ENCODE measurements at regions not wholly inside any gene's neighbourhood (a gene's known extent, or its start where the extent isn't known, plus 50 kb on each side); places are given as distances from the start of the nearest gene placed in this dataset.

DNA sequence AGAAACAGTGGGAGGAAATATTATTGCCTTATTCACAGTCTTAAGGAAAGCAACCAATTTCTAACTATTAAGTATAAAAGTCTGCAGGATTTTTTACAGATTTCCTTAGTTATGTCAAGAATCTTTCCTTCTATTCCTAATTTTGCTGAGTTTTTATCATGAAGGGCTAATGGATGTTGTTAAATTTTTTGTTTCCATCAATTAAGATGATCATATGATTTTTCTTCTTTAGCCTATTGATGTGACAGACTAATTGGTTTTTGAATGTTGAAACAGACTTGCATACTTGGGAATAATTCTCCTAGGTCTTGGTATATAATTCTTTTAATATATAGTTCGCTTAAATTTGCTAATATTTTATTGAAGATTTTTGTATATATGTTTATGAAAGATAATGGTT is 569.1 kb upstream of the KCND2 start:
- no peaks in the 10 kb centered on the region for H3K9me3 ChIP-seq
- H3K4me3 ChIP-seq (ENCODE audit: low read depth in 1 of 2, low read length in 1 of 2) = no peak overlapping the region
- H3K4me1 ChIP-seq (ENCODE audit: control insufficient read depth in 1 of 2, insufficient read depth in 1 of 2, low read depth in 1 of 2, low read length in 1 of 2) = no peaks in the 10 kb centered on the region
- no peaks in the 10 kb centered on the region for H3K27me3 ChIP-seq
- H3K36me3 ChIP-seq = no peaks in the 10 kb centered on the region
- TF ChIP-seq, protein P1, sequence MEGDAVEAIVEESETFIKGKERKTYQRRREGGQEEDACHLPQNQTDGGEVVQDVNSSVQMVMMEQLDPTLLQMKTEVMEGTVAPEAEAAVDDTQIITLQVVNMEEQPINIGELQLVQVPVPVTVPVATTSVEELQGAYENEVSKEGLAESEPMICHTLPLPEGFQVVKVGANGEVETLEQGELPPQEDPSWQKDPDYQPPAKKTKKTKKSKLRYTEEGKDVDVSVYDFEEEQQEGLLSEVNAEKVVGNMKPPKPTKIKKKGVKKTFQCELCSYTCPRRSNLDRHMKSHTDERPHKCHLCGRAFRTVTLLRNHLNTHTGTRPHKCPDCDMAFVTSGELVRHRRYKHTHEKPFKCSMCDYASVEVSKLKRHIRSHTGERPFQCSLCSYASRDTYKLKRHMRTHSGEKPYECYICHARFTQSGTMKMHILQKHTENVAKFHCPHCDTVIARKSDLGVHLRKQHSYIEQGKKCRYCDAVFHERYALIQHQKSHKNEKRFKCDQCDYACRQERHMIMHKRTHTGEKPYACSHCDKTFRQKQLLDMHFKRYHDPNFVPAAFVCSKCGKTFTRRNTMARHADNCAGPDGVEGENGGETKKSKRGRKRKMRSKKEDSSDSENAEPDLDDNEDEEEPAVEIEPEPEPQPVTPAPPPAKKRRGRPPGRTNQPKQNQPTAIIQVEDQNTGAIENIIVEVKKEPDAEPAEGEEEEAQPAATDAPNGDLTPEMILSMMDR (IDR thresholded peaks at IDR 0.05) = no peak
- H3K27ac ChIP-seq = no peak overlapping the region

DNA sequence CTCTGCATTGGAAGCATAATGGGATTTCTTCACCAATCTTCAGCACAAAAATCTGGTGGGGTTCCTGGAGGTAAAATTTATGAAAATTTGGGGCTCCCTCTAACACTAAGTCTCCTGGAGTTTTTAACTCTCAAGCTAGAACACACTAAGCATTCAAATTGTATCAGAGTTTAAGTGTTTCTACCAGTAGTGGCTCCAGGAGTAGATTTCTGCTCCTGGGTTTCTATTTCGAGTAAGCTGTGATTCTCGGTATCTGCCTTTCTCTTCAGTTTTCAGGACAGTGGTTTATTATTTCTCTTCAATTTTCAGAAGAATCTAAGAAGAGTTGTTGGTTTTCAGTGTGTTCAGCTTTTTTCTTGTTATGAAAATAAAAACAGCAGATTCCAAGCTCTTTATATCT is 566.4 kb upstream of the KCND2 start:
- Histone ChIP-seq H3K9me3 (no peaks in the 10 kb centered on the region), H3K4me3 (ENCODE audit: low read depth in 1 of 2, low read length in 1 of 2) (no peak overlapping the region), H3K27ac (no peak overlapping the region), H3K4me1 (ENCODE audit: control insufficient read depth in 1 of 2, insufficient read depth in 1 of 2, low read depth in 1 of 2, low read length in 1 of 2) (no peaks in the 10 kb centered on the region), H3K27me3 (no peaks in the 10 kb centered on the region), H3K36me3 (no peaks in the 10 kb centered on the region)
- TF ChIP-seq, protein P1 (IDR thresholded peaks at IDR 0.05) = no peak

DNA sequence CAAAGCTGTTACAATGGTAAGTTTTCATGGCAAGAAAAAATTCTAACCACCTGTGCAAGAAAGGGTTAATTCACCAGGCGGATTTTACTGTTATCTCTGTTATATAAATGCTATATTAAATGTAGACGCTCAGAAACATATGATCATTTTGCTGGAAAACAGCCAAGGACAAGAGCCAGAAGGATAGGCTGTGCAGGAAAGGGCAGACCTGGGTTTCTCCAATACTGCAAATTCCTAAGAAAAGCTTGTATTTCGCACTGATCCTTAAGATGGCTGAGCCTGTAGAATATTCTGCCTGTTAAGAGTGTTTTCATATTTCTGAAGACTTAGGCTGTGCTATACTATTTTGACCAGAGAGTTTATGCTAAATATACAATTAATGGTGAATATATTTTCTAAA is 564.1 kb upstream of the KCND2 start:
- H3K36me3 ChIP-seq = no peaks in the 10 kb centered on the region
- TF ChIP-seq, protein P1 (IDR thresholded peaks at IDR 0.05) = no peak
- no peaks in the 10 kb centered on the region for H3K4me1 ChIP-seq (ENCODE audit: control insufficient read depth in 1 of 2, insufficient read depth in 1 of 2, low read depth in 1 of 2, low read length in 1 of 2)
- H3K9me3 ChIP-seq = no peaks in the 10 kb centered on the region
- H3K4me3 ChIP-seq (ENCODE audit: low read depth in 1 of 2, low read length in 1 of 2) = no peak overlapping the region
- no peaks in the 10 kb centered on the region for H3K27me3 ChIP-seq
- H3K27ac ChIP-seq = no peak overlapping the region

DNA sequence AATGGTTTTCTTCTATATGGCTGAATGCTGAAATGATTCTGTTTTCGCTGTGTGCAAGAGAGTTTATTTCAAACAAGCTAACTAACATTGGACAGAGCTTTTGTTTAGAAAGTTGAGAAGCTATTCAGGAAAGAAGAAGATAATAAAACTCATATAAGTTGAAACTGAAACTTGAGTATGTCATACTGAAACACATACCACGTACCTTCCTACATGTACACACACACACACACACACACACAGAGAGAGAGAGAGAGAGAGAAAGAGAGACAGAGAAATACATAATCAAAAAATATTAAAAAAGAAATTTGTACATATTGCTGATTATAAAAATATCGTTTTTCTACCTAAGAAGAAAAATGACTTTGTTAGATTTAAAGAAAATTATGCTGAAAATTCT is 561.9 kb upstream of the KCND2 start:
- no peaks in the 10 kb centered on the region for H3K27me3 ChIP-seq
- no peak overlapping the region for H3K4me3 ChIP-seq (ENCODE audit: low read depth in 1 of 2, low read length in 1 of 2)
- TF ChIP-seq, protein P1 (IDR thresholded peaks at IDR 0.05) = no peak
- no peak overlapping the region for H3K27ac ChIP-seq
- H3K36me3 ChIP-seq = no peaks in the 10 kb centered on the region
- H3K4me1 ChIP-seq (ENCODE audit: control insufficient read depth in 1 of 2, insufficient read depth in 1 of 2, low read depth in 1 of 2, low read length in 1 of 2) = no peaks in the 10 kb centered on the region
- H3K9me3 ChIP-seq = no peaks in the 10 kb centered on the region

DNA sequence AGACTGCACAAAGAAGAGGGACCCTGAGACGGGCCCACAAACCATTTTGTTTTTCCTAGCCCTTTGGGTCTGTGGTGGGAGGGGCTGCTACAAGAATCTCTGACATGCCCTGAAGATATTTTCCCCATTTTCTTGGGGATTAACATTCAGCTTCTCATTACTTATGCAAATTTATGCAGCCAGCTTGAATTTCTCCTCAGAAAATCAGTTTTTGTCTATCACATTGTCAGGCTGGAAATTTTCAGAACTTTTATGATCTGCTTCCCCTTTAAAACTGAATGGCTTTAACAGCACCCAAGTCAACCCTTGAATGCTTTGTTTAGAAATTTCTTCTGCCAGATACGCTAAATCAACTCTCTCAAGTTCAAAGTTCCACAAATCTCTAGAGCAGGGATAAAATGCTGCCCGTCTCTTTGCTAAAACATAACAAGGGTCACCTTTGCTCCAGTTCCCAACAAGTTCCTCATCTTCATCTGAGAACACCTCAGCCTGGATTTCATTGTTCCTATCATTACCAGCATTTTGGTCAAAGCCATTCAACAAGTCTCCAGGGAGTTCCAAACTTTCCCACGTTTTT is 560.0 kb upstream of the KCND2 start:
- no peaks in the 10 kb centered on the region for H3K4me1 ChIP-seq (ENCODE audit: control insufficient read depth in 1 of 2, insufficient read depth in 1 of 2, low read depth in 1 of 2, low read length in 1 of 2)

More for the DNA sequence above, 560.0 kb upstream of the KCND2 start:
- Histone ChIP-seq H3K9me3 (no peaks in the 10 kb centered on the region), H3K36me3 (no peaks in the 10 kb centered on the region), H3K4me3 (ENCODE audit: low read depth in 1 of 2, low read length in 1 of 2) (no peak overlapping the region), H3K27ac (no peak overlapping the region), H3K27me3 (no peaks in the 10 kb centered on the region)
- TF ChIP-seq, protein P1 (IDR thresholded peaks at IDR 0.05) = no peak

Data from neutrophil (primary cell).